Peyer's patch (tissue), 4 donors: ENCODE measurements at regions not wholly inside any gene's neighbourhood (a gene's known extent, or its start where the extent isn't known, plus 50 kb on each side); places are given as distances from the start of the nearest gene placed in this dataset.
"Not testable (repeated sequence)": the region's sequence is repeated elsewhere in the genome, so short reads cannot be mapped to it uniquely, and the experiment has no call there.

Experiments
- DNase-seq, 3 donors: peaks; one replicate each; pipeline ENCODE4 v3.0.0-alpha.2; 2017 to 2019
- H3K27ac ChIP-seq, 4 donors: fragments of 200-600 bp; sonication (generic); one replicate each; pipeline ENCODE4 v1.5.1; 2016 to 2019
- H3K27me3 ChIP-seq, 2 donors: fragments of 200-600 bp; sonication (generic); one replicate each; pipeline ENCODE4 v1.5.1; 2019
- H3K36me3 ChIP-seq, 3 donors: fragments of 200-600 bp; sonication (generic); one replicate each; pipeline ENCODE4 v1.5.1; 2016 to 2019
- H3K4me1 ChIP-seq, 4 donors: fragments of 200-600 bp; sonication (generic); one replicate each; pipeline ENCODE4 v1.5.1; 2016 to 2019
- H3K4me3 ChIP-seq, 4 donors: fragments of 200-600 bp; sonication (generic); 1 replicate in 3 of 4; 2 replicates in 1 of 4; pipeline ENCODE4 v1.5.1; 2016 to 2019; ENCODE audit warnings: mild to moderate bottlenecking in 1 of 4
- H3K9me3 ChIP-seq, 4 donors: fragments of 200-600 bp; sonication (generic); one replicate each; pipeline ENCODE4 v1.5.1; 2016 to 2019; ENCODE audit warnings: mild to moderate bottlenecking in 1 of 4
- POLR2A ChIP-seq, 2 donors: fragments of 450-650 bp; IDR thresholded peaks; one replicate each; pipeline ENCODE4 v1.5.1; 2017; ENCODE audit warnings: antibody characterized with exemption in 2 of 2, mild to moderate bottlenecking in 2 of 2, moderate library complexity in 2 of 2
- TF ChIP-seq, protein P1 (sequence below), 6 experiments: fragments of 450-650 bp in 4 of 6; fragments of 200-600 bp in 2 of 6; sonication (generic) in 1 of 6; IDR thresholded peaks; one replicate each; pipeline ENCODE4 v1.5.1; 2017 to 2019; ENCODE audit warnings: antibody characterized with exemption in 6 of 6, mild to moderate bottlenecking in 3 of 6, moderate library complexity in 1 of 6

DNA sequence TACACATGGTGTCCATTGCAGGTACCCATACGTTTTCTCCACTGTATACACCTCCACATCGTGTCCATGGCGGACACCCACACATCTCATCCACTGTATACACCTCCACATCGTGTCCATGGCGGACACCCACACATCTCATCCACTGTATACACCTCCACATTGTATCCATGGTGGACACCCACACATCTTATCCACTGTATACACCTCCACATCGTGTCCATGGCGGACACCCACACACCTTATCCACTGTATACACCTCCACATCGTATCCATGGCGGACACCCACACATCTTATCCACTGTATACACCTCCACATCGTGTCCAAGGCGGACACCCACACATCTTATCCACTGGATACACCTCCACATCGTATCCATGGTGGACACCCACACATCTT is 50.4 kb upstream of the TTC34 start:
- H3K9me3 ChIP-seq, H3K4me3 ChIP-seq, H3K27me3 ChIP-seq, H3K27ac ChIP-seq, H3K36me3 ChIP-seq, H3K4me1 ChIP-seq, DNase-seq: not testable (repeated sequence)

DNA sequence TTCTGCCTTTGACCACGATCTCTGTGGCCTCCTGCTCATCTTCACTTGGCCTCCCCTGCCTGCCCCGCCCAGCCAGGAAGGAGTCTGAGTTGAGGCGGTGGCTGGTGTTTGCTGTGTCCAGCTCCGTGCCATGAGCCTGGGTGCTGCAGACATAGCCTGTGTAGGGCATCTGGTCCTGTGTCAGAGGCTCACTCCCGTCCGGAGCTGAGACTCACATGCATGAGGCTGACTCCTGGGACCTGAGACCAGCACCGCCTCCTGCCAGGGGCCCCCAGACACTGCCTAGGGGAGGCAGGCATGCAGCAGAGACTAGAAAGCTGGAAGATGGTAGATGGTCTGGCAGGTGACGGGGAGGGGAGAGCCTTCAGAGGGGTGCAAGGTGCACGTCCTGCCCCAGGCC is 52.2 kb upstream of the TTC34 start:
- no peaks in the 10 kb centered on the region for H3K9me3 ChIP-seq
- DNase-seq: no peak
- H3K27ac ChIP-seq: no peak overlapping the region
- TF ChIP-seq POLR2A (IDR thresholded peaks at IDR 0.05): no peak
- TF ChIP-seq, protein P1, sequence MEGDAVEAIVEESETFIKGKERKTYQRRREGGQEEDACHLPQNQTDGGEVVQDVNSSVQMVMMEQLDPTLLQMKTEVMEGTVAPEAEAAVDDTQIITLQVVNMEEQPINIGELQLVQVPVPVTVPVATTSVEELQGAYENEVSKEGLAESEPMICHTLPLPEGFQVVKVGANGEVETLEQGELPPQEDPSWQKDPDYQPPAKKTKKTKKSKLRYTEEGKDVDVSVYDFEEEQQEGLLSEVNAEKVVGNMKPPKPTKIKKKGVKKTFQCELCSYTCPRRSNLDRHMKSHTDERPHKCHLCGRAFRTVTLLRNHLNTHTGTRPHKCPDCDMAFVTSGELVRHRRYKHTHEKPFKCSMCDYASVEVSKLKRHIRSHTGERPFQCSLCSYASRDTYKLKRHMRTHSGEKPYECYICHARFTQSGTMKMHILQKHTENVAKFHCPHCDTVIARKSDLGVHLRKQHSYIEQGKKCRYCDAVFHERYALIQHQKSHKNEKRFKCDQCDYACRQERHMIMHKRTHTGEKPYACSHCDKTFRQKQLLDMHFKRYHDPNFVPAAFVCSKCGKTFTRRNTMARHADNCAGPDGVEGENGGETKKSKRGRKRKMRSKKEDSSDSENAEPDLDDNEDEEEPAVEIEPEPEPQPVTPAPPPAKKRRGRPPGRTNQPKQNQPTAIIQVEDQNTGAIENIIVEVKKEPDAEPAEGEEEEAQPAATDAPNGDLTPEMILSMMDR (IDR thresholded peaks at IDR 0.05): no peak
- H3K36me3 ChIP-seq: no peaks in the 10 kb centered on the region
- H3K4me1 ChIP-seq: no peaks in the 10 kb centered on the region
- H3K27me3 ChIP-seq: no peaks in the 10 kb centered on the region
- no peak overlapping the region for H3K4me3 ChIP-seq

DNA sequence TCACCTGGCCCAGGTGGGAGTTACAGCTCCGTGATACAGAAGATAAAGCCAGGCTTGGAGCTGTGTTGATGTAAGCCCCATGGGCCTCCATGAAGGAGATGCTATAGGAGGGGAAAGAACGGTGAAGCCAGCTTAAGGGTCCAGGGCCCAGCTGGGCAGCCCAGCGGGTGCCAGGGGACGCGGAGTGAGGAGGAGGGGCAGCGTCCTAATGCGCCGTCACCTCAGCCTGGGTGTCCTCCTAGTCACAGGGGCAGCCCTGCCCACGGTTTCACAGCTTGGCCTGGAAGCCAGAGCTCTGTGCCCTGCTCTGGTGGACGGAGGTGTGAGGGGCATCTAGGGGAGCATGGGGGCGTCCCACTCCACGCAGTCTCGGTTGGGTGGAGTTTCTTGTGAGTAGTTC is 52.7 kb upstream of the TTC34 start:
- no peaks in the 10 kb centered on the region for H3K9me3 ChIP-seq
- H3K27ac ChIP-seq: no peak overlapping the region
- TF ChIP-seq POLR2A (IDR thresholded peaks at IDR 0.05): no peak
- TF ChIP-seq, protein P1 (IDR thresholded peaks at IDR 0.05): no peak
- no peaks in the 10 kb centered on the region for H3K36me3 ChIP-seq
- DNase-seq: no peak
- no peaks in the 10 kb centered on the region for H3K4me1 ChIP-seq
- no peaks in the 10 kb centered on the region for H3K27me3 ChIP-seq
- no peak overlapping the region for H3K4me3 ChIP-seq

DNA sequence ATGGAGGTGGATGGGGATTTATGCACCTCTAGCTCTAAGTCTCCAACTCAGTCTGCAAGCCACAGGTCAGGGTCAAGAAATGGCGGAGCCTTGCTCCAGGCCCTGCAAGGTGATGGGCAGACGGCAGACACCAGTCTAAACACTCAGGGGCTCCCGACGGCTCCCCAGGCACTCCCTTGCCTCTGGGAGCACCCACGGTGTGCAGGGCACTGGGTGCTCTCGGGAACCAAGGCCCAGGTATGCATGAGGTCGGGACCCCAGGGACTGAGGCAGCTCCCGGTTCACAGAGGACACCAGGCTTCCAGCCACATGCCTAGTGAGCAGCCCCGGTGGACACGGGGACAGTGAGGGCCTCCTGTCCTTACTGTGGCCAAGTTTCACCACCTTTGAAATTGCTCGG is 53.1 kb upstream of the TTC34 start:
- Histone ChIP-seq H3K4me3 (no peak overlapping the region), H3K4me1 (no peaks in the 10 kb centered on the region), H3K27ac (no peak overlapping the region), H3K36me3 (no peaks in the 10 kb centered on the region), H3K9me3 (no peaks in the 10 kb centered on the region), H3K27me3 (no peaks in the 10 kb centered on the region)
- TF ChIP-seq POLR2A (IDR thresholded peaks at IDR 0.05): no peak
- TF ChIP-seq, protein P1 (IDR thresholded peaks at IDR 0.05): no peak
- no peak for DNase-seq

DNA sequence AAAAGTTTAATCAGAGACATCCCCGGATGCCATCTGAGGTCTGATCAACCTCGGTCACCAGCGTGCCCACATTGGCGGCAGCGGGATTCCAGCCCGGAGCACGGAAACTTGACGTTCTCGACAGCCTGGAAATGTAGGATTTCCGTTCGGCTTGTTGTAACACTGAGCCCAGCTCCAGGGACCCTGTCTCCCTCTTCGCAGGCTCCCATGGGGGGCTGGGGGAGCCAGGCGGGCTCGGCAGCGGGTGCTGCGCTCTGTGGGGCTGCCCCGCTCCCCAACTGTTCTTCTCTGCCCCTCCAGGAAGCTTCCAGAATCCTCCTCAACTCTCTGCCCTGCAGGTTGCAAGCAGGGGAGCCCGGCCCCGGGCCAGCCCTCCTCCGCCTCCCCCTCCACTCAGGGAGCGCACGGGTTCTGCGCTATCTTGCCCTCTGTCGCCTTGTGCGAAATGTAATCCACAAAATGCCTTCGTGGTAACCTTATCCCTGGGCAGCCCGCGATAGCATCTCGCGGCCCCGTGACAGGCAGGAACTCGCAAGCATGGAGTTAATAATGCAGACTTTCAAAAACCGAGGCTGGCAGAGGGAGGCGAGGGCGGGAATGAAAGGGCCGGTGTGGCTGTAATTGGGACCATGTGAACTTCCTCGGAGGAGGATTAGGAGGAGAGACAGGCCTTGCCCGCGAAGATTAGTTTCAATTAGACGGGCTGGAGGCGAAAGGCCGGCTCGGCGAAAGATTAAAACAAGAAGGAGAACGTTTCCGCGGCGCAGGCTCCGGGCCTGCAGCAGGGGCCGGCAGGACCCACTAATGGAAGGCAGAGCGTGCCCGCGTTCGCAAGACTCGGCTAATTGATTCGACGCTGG is 53.9 kb upstream of the TTC34 start:
- Histone ChIP-seq H3K36me3 (no peaks in the 10 kb centered on the region), H3K4me1 (no peaks in the 10 kb centered on the region), H3K4me3 (no peak overlapping the region), H3K27ac (no peak overlapping the region), H3K27me3 (no peaks in the 10 kb centered on the region), H3K9me3 (no peaks in the 10 kb centered on the region)
- no peak for DNase-seq
- TF ChIP-seq, protein P1 (IDR thresholded peaks at IDR 0.05): no peak
- TF ChIP-seq POLR2A (IDR thresholded peaks at IDR 0.05): no peak

DNA sequence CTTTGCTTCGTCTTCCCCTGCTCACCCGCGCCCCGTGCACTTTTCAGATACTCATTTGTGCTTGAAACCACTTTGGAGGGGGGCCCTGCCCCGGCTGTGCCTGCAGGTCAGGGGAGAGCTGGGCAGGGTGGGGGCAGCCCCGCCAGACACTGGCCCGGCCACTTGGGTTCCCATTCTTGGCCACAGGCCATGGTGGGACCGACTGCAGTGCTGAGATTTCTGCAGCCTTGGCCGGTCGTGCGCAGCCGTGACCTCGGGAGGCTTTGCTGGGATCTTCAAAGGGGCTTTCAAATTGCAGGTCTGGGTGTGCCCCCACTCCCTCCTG is 54.5 kb upstream of the TTC34 start:
- Histone ChIP-seq H3K27ac (no peak overlapping the region), H3K4me3 (no peak overlapping the region), H3K9me3 (no peaks in the 10 kb centered on the region), H3K4me1 (no peaks in the 10 kb centered on the region), H3K27me3 (no peaks in the 10 kb centered on the region), H3K36me3 (no peaks in the 10 kb centered on the region)
- TF ChIP-seq, protein P1 (IDR thresholded peaks at IDR 0.05): no peak
- TF ChIP-seq POLR2A (IDR thresholded peaks at IDR 0.05): no peak
- no peak for DNase-seq
